Nephron (organoid): ENCODE measurements at regions not wholly inside any gene's neighbourhood (a gene's known extent, or its start where the extent isn't known, plus 50 kb on each side); places are given as distances from the start of the nearest gene placed in this dataset.

Experiments used
- H3K27ac Mint-ChIP-seq, 3 experiments: 2 replicates each; pipeline ENCODE4 v1.8.0; 2020; ENCODE audit warnings: mixed read lengths in 3 of 3, mild to moderate bottlenecking in 2 of 3, moderate library complexity in 1 of 3
- H3K27me3 Mint-ChIP-seq: 2 replicates; pipeline ENCODE4 v1.8.0; 2021; ENCODE audit warnings: low read depth, mild to moderate bottlenecking, moderate library complexity, mixed read lengths
- H3K36me3 Mint-ChIP-seq: 2 replicates; pipeline ENCODE4 v1.8.0; 2020; ENCODE audit warnings: low read depth, mixed read lengths
- H3K4me1 Mint-ChIP-seq: 2 replicates; pipeline ENCODE4 v1.8.0; 2020; ENCODE audit warnings: mixed read lengths
- H3K4me3 Mint-ChIP-seq, 3 experiments: 2 replicates each; pipeline ENCODE4 v1.8.0; 2020; ENCODE audit warnings: mild to moderate bottlenecking in 3 of 3, mixed read lengths in 3 of 3, moderate library complexity in 2 of 3
- H3K9me3 Mint-ChIP-seq: 2 replicates; pipeline ENCODE4 v1.8.0; 2020; ENCODE audit warnings: mixed read lengths
- TF ChIP-seq, protein P1 (sequence below), 3 experiments: fragments of 200-600 bp; sonication (generic); IDR thresholded peaks; one replicate each; pipeline ENCODE4 v1.5.0; 2021; ENCODE audit warnings: antibody characterized with exemption in 3 of 3; ENCODE audit not compliant: unreplicated experiment in 3 of 3

DNA sequence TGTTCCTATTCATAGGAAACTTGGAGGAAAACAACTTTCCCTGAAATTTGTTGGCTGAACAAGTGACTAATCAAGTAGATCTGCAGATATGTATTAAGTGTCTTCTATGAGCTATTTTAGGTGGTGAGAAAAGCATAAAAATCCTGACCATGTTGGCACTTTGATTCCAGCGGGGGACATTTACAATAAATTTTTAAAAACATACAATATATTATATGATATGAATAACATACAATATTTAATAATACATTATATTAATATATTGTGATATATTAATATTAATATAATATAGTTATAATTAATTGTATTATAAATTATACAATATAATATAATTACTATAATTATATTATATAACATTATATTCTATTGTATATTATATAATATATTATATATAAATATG is 362.9 kb upstream of the SOX9 start:
- H3K36me3 Mint-ChIP-seq, result no peaks in the 10 kb centered on the region
- H3K9me3 Mint-ChIP-seq, result no peaks in the 10 kb centered on the region
- H3K4me1 Mint-ChIP-seq, result no peaks in the 10 kb centered on the region
- no peak overlapping the region for H3K27ac Mint-ChIP-seq
- TF ChIP-seq, protein P1, sequence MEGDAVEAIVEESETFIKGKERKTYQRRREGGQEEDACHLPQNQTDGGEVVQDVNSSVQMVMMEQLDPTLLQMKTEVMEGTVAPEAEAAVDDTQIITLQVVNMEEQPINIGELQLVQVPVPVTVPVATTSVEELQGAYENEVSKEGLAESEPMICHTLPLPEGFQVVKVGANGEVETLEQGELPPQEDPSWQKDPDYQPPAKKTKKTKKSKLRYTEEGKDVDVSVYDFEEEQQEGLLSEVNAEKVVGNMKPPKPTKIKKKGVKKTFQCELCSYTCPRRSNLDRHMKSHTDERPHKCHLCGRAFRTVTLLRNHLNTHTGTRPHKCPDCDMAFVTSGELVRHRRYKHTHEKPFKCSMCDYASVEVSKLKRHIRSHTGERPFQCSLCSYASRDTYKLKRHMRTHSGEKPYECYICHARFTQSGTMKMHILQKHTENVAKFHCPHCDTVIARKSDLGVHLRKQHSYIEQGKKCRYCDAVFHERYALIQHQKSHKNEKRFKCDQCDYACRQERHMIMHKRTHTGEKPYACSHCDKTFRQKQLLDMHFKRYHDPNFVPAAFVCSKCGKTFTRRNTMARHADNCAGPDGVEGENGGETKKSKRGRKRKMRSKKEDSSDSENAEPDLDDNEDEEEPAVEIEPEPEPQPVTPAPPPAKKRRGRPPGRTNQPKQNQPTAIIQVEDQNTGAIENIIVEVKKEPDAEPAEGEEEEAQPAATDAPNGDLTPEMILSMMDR (IDR thresholded peaks at IDR 0.05; ENCODE audit: unreplicated experiment in 3 of 3), result no peak
- no peak overlapping the region for H3K4me3 Mint-ChIP-seq
- no peaks in the 10 kb centered on the region for H3K27me3 Mint-ChIP-seq

DNA sequence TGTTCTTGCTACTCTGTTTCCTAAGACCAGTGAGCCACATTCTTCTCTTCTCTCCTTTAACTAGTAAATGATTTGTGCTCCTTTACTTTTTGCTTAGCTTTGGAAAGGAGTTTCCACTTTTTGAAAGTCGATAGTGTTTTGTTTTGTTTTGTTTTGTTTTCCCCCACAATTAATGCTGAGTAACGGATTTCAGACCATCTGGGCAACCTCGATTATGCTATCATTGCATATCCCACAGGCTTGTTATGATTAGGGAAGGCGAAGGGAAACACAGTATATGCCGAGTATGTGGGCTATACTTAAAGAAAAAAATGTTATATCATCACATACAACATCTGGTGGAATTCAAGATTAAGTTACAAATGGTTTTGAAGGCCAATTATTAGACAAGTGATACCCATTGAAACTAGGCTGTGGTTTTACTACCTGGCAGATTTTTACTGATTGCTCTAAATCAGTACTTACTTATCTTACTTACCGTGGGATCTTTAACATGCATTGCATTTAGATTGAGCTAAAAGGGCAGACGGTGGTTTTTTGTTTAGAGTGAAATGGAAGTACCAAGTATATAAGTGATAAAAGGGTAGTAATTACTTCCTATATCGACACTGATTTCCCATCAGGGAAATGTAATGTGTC is 361.3 kb upstream of the SOX9 start:
- TF ChIP-seq, protein P1 (IDR thresholded peaks at IDR 0.05; ENCODE audit: unreplicated experiment in 3 of 3), result no peak
- Mint-ChIP-seq H3K9me3 (no peaks in the 10 kb centered on the region), H3K4me1 (peaks cover 2% of the 10 kb centered on the region), H3K27ac (peak overlapping the region in 1 of 3 experiments; percentile 9), H3K4me3 (no peak overlapping the region), H3K36me3 (no peaks in the 10 kb centered on the region), H3K27me3 (no peaks in the 10 kb centered on the region)

DNA sequence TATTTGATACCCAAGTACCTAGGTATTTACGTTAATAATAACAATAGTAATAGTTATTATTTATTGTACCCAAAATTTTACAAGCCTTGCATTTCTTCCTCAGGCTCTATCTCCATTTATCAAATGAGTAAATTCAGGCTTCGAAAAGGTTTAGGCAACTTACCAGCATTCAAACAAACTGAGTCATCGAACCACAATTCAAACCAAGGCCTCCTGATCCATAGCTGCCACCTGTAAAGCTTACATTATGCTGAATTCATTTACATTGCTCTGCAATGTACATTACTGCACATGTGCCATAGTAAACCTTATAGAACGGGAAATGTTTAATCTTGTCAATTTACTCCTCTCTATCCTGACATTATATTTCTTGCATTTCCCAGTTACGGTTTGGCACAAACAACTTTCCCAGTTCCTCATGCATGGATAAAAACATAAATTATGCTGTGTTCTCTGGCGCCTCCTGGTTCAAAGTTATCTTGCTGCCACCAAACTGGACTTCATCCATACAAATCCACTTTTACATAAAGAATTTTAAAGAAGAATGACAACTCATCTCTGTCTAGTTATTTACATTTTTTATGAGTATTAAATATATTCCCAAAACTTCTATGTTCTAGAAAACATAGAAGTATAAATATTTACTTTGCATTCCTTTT is 360.6 kb upstream of the SOX9 start:
- peaks cover 7% of the 10 kb centered on the region for H3K4me1 Mint-ChIP-seq
- H3K9me3 Mint-ChIP-seq, result no peaks in the 10 kb centered on the region
- H3K36me3 Mint-ChIP-seq, result no peaks in the 10 kb centered on the region
- no peak overlapping the region for H3K27ac Mint-ChIP-seq
- TF ChIP-seq, protein P1 (IDR thresholded peaks at IDR 0.05; ENCODE audit: unreplicated experiment in 3 of 3), result no peak
- no peaks in the 10 kb centered on the region for H3K27me3 Mint-ChIP-seq
- H3K4me3 Mint-ChIP-seq, result no peak overlapping the region

- Mint-ChIP-seq H3K27ac (no peak overlapping the region), H3K27me3 (no peaks in the 10 kb centered on the region), H3K4me1 (peaks cover 16% of the 10 kb centered on the region), H3K9me3 (no peaks in the 10 kb centered on the region), H3K36me3 (no peaks in the 10 kb centered on the region), H3K4me3 (no peak overlapping the region)
- TF ChIP-seq, protein P1 (IDR thresholded peaks at IDR 0.05; ENCODE audit: unreplicated experiment in 3 of 3), result no peak
These were observed 358.3 kb upstream of the SOX9 start for GRCh38 chr17:71762526-71762925.

- Mint-ChIP-seq H3K36me3 (no peaks in the 10 kb centered on the region), H3K4me3 (no peak overlapping the region), H3K27me3 (no peaks in the 10 kb centered on the region), H3K9me3 (no peaks in the 10 kb centered on the region), H3K27ac (no peak overlapping the region), H3K4me1 (peaks cover 16% of the 10 kb centered on the region)
- TF ChIP-seq, protein P1 (IDR thresholded peaks at IDR 0.05; ENCODE audit: unreplicated experiment in 3 of 3), result peak in 2 of 3 experiments; percentile 28 to 51
These were observed 356.3 kb upstream of the SOX9 start for GRCh38 chr17:71764505-71764904.

DNA sequence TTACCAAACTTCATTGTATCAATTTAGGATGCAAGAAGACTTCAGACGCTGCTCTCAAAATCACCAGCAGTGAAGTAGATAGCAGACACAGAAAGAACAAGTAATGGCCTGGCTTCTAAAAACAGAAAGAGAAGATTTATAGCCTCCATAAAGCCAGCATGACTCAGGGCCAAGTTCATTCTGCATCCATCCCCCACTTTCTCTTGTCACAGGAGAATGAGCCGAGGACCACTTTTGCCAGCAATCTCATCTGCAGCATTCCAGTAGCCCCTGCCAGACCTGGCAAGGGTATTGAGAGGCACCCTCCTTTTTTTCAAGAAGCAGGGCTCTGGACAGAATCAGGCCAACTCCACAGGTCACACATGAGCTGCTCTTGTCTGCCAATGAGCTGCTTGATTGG is 355.4 kb upstream of the SOX9 start:
- H3K27ac Mint-ChIP-seq, result peak overlapping the region in 1 of 3 experiments; percentile 54
- no peaks in the 10 kb centered on the region for H3K27me3 Mint-ChIP-seq
- no peak overlapping the region for H3K4me3 Mint-ChIP-seq
- H3K36me3 Mint-ChIP-seq, result no peaks in the 10 kb centered on the region
- peaks cover 16% of the 10 kb centered on the region for H3K4me1 Mint-ChIP-seq
- TF ChIP-seq, protein P1 (IDR thresholded peaks at IDR 0.05; ENCODE audit: unreplicated experiment in 3 of 3), result no peak
- H3K9me3 Mint-ChIP-seq, result peaks cover 3% of the 10 kb centered on the region
